CD14-positive monocyte (primary cell): ENCODE measurements at regions not wholly inside any gene's neighbourhood (a gene's known extent, or its start where the extent isn't known, plus 50 kb on each side); places are given as distances from the start of the nearest gene placed in this dataset.
"Not testable (repeated sequence)": the region's sequence is repeated elsewhere in the genome, so short reads cannot be mapped to it uniquely, and the experiment has no call there.

ENCODE experiments used
- DNase-seq, 3 donors: peaks; one replicate each; pipeline ENCODE4 v3.0.0-alpha.2; 2011 to 2022
- H2AFZ ChIP-seq: 2 replicates; pipeline ENCODE4 v1.6.0; 2012; ENCODE audit warnings: mild to moderate bottlenecking, low read depth, low read length, inconsistent platforms; ENCODE audit not compliant: insufficient read depth, poor library complexity, severe bottlenecking
- H3K27ac ChIP-seq, 2 donors: 1 replicate in 1 of 2; 2 replicates in 1 of 2; pipeline ENCODE4 v1.5.1; 2012 to 2013; ENCODE audit warnings: low read length in 2 of 2, control low read depth in 1 of 2, inconsistent platforms in 1 of 2, low read depth in 1 of 2, mild to moderate bottlenecking in 1 of 2
- H3K27me3 ChIP-seq, 2 donors: one replicate each; pipeline versions ENCODE4 v1.6.0 to v1.6.1; 2011 to 2013; ENCODE audit warnings: low read length in 2 of 2; ENCODE audit not compliant: control insufficient read depth in 2 of 2, insufficient read depth in 2 of 2
- H3K36me3 ChIP-seq, 2 donors: replicated peaks in 1 of 2; 1 replicate in 1 of 2; 2 replicates in 1 of 2; pipeline versions ENCODE4 v1.5.1 to v1.6.1; 2012 to 2013; ENCODE audit warnings: low read length in 2 of 2, control low read depth in 1 of 2, inconsistent platforms in 1 of 2, mild to moderate bottlenecking in 1 of 2; ENCODE audit not compliant: insufficient read depth in 2 of 2, control insufficient read depth in 1 of 2
- H3K4me1 ChIP-seq, 2 donors: 1 replicate in 1 of 2; 2 replicates in 1 of 2; pipeline versions ENCODE4 v1.5.1 to v1.6.1; 2012 to 2013; ENCODE audit warnings: low read length in 2 of 2, control low read depth in 1 of 2, inconsistent platforms in 1 of 2, mild to moderate bottlenecking in 1 of 2, moderate library complexity in 1 of 2; ENCODE audit not compliant: insufficient read depth in 2 of 2, control insufficient read depth in 1 of 2
- H3K4me2 ChIP-seq: replicated peaks from 2 replicates; pipeline ENCODE3; 2012; ENCODE audit warnings: low read length, moderate library complexity, mild to moderate bottlenecking; ENCODE audit not compliant: poor library complexity, severe bottlenecking; ENCODE audit errors: extremely low read depth
- H3K4me3 ChIP-seq, 3 experiments: fragments of 200-600 bp in 1 of 3; sonication (generic) in 1 of 3; replicated peaks in 1 of 3; 1 replicate in 2 of 3; 2 replicates in 1 of 3; pipeline ENCODE4 v1.5.1; 2011 to 2013; ENCODE audit warnings: low read length in 3 of 3, mild to moderate bottlenecking in 3 of 3, control low read depth in 2 of 3, low read depth in 2 of 3, inconsistent platforms in 1 of 3, moderate library complexity in 1 of 3
- H3K79me2 ChIP-seq: 2 replicates; pipeline ENCODE4 v1.6.0; 2012; ENCODE audit warnings: mild to moderate bottlenecking, control low read depth, inconsistent platforms, low read length, moderate library complexity; ENCODE audit not compliant: insufficient read depth
- H3K9ac ChIP-seq: 2 replicates; pipeline ENCODE4 v1.6.0; 2017; ENCODE audit warnings: low read length, mild to moderate bottlenecking; ENCODE audit not compliant: insufficient read depth, poor library complexity, severe bottlenecking
- H3K9me3 ChIP-seq, 2 donors: replicated peaks in 1 of 2; 1 replicate in 1 of 2; 2 replicates in 1 of 2; pipeline versions ENCODE4 v1.5.1 to v1.6.1; 2012 to 2013; ENCODE audit warnings: low read length in 2 of 2, control low read depth in 1 of 2; ENCODE audit not compliant: control insufficient read depth in 1 of 2, insufficient read depth in 1 of 2
- H4K20me1 ChIP-seq: 2 replicates; pipeline ENCODE4 v1.6.0; 2012; ENCODE audit warnings: mild to moderate bottlenecking, low read length, control low read depth, moderate library complexity; ENCODE audit not compliant: insufficient read depth
- H3K27ac Mint-ChIP-seq, 7 donors: one replicate each; pipeline ENCODE4 v1.8.0; 2020; ENCODE audit warnings: mild to moderate bottlenecking in 7 of 7, mixed read lengths in 7 of 7, moderate library complexity in 6 of 7, inconsistent platforms in 2 of 7
- H3K27me3 Mint-ChIP-seq, 3 donors: one replicate each; pipeline ENCODE4 v1.8.0; 2021 to 2022; ENCODE audit warnings: low read depth in 3 of 3, mild to moderate bottlenecking in 3 of 3, mixed read lengths in 3 of 3, moderate library complexity in 3 of 3, inconsistent platforms in 1 of 3
- H3K36me3 Mint-ChIP-seq, 2 donors: one replicate each; pipeline ENCODE4 v1.8.0; 2020; ENCODE audit warnings: mixed read lengths in 2 of 2, inconsistent platforms in 1 of 2, mild to moderate bottlenecking in 1 of 2
- H3K4me1 Mint-ChIP-seq: one replicate; pipeline ENCODE4 v1.8.0; 2020; ENCODE audit warnings: mild to moderate bottlenecking, mixed read lengths
- H3K4me3 Mint-ChIP-seq, 2 donors: one replicate each; pipeline ENCODE4 v1.8.0; 2020; ENCODE audit warnings: mild to moderate bottlenecking in 2 of 2, mixed read lengths in 2 of 2, moderate library complexity in 1 of 2
- H3K9me3 Mint-ChIP-seq, 7 donors: one replicate each; pipeline ENCODE4 v1.8.0; 2020 to 2022; ENCODE audit warnings: mixed read lengths in 7 of 7, mild to moderate bottlenecking in 6 of 7, moderate library complexity in 6 of 7, inconsistent platforms in 2 of 7
- WGBS: methylation state at CpG from one replicate; pipeline ENCODE4 v1.1.5; 2013; ENCODE audit warnings: missing lambda C conversion rate; ENCODE audit not compliant: insufficient coverage; 5-methylcytosine and 5-hydroxymethylcytosine counted together
- intact Hi-C, 2 donors: fragments of 100-400 bp; cut with micrococcal nuclease; formaldehyde crosslinking; loops; one replicate each; pipeline versions ENCODE4 v1.15.0 to v1.15.1; 2023
- TF ChIP-seq, protein P1 (sequence below): fragments of 200-600 bp; IDR thresholded peaks from one replicate; pipeline ENCODE4 v1.8.0; 2022; ENCODE audit warnings: antibody characterized with exemption, mild to moderate bottlenecking

DNA sequence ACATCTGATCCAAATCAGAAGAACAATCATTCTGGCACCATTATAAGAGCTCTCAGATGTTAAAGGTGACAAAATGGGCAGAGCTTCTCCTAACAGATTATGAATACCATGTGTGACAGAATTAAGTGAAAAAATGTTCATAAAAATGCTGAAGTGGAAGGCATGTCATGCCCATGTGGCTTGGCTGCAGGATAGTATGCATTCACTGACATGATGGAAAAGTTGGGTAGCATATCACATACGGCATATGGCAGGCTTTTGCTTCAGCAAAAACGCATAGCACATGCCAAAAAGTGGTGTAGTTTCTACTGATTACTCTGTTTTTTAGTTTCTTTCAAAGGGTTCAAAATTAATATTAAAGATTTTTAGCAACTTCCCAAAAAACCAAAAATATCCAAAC lies 731.5 kb upstream of the EPHA7 start:
- Histone ChIP-seq H3K9ac (no peak overlapping the region), H3K27ac (no peak overlapping the region), H3K4me1 (no peaks in the 10 kb centered on the region), H3K27me3 (no peaks in the 10 kb centered on the region), H3K4me2 (no peak overlapping the region), H4K20me1 (no peaks in the 10 kb centered on the region), H3K79me2 (no peaks in the 10 kb centered on the region), H2AFZ (no peak overlapping the region), H3K4me3 (no peak overlapping the region), H3K36me3 (no peaks in the 10 kb centered on the region), H3K9me3 (no peaks in the 10 kb centered on the region)
- Mint-ChIP-seq H3K36me3 (no peaks in the 10 kb centered on the region), H3K27ac (no peak overlapping the region), H3K27me3 (no peaks in the 10 kb centered on the region), H3K4me3 (no peak overlapping the region), H3K4me1 (no peaks in the 10 kb centered on the region), H3K9me3 (peaks cover 0 to 7% (median 0%) of the 10 kb centered on the region in 7 donors)
- TF ChIP-seq, protein P1, sequence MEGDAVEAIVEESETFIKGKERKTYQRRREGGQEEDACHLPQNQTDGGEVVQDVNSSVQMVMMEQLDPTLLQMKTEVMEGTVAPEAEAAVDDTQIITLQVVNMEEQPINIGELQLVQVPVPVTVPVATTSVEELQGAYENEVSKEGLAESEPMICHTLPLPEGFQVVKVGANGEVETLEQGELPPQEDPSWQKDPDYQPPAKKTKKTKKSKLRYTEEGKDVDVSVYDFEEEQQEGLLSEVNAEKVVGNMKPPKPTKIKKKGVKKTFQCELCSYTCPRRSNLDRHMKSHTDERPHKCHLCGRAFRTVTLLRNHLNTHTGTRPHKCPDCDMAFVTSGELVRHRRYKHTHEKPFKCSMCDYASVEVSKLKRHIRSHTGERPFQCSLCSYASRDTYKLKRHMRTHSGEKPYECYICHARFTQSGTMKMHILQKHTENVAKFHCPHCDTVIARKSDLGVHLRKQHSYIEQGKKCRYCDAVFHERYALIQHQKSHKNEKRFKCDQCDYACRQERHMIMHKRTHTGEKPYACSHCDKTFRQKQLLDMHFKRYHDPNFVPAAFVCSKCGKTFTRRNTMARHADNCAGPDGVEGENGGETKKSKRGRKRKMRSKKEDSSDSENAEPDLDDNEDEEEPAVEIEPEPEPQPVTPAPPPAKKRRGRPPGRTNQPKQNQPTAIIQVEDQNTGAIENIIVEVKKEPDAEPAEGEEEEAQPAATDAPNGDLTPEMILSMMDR = no peak
- DNase-seq = no peak
- intact Hi-C loops = no loop called here
- no CpG with 5 or more reads among the region's 2 CpGs for WGBS

DNA sequence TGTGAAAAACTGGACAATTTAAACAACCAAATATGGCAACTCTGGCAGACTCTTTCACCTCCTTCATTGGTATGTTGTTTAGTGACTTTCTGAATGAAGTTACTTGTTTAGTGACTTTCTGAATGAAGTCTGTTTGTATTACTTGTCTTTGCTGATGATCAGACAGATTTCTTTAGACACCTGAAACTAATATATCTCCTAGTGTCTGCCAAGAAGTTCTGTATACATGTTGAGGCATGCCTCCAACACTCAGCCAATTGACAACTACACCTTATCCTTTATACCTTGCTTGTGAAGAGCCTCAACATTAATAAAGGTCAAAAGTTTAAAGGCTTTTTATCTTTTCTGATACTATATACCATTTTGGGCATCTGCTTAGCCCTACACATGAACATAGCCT lies 725.4 kb upstream of the EPHA7 start:
- H4K20me1 ChIP-seq = no peaks in the 10 kb centered on the region
- no peaks in the 10 kb centered on the region for H3K36me3 Mint-ChIP-seq
- no peak overlapping the region for H3K27ac ChIP-seq
- no peaks in the 10 kb centered on the region for H3K79me2 ChIP-seq
- H3K27ac Mint-ChIP-seq = no peak overlapping the region
- DNase-seq = no peak
- no peaks in the 10 kb centered on the region for H3K4me1 Mint-ChIP-seq
- H3K4me3 ChIP-seq = no peak overlapping the region
- no peaks in the 10 kb centered on the region for H3K4me1 ChIP-seq
- peaks cover 0 to 3% (median 0%) of the 10 kb centered on the region in 7 donors for H3K9me3 Mint-ChIP-seq
- H3K36me3 ChIP-seq = no peaks in the 10 kb centered on the region
- no peaks in the 10 kb centered on the region for H3K9me3 ChIP-seq
- H3K27me3 Mint-ChIP-seq = no peaks in the 10 kb centered on the region
- no peak overlapping the region for H3K4me3 Mint-ChIP-seq
- no peak overlapping the region for H3K9ac ChIP-seq
- intact Hi-C loops = no loop called here
- no peak overlapping the region for H2AFZ ChIP-seq
- H3K4me2 ChIP-seq = no peak overlapping the region
- TF ChIP-seq, protein P1 = no peak
- H3K27me3 ChIP-seq = no peaks in the 10 kb centered on the region

DNA sequence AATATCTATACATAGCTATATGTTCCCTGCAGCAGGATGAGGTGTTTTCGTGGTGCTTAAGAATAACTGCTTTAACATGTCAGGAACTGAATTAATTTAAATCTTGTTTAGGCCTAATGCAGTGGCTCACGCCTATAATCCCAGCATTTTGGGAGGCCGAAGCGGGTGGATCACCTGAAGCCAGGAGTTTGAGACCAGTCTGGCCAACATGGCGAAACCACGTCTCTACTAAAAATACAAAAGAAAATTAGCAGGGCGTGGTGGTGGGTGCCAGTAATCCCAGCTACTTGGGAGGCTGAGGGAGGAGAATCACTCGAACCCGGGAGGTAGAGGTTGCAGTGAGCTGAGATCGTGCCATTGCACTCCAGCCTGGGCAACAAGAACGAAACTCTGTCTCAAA lies 717.8 kb upstream of the EPHA7 start:
- H3K4me1 ChIP-seq, H3K4me1 Mint-ChIP-seq, H3K9me3 Mint-ChIP-seq, H3K27ac Mint-ChIP-seq, H3K4me3 Mint-ChIP-seq, H3K27ac ChIP-seq, H3K4me3 ChIP-seq, intact Hi-C loops, H3K27me3 Mint-ChIP-seq, H4K20me1 ChIP-seq, H2AFZ ChIP-seq, DNase-seq, H3K36me3 ChIP-seq, H3K4me2 ChIP-seq, H3K9me3 ChIP-seq, H3K79me2 ChIP-seq, H3K9ac ChIP-seq, H3K27me3 ChIP-seq, H3K36me3 Mint-ChIP-seq: not testable (repeated sequence)
- 91% methylated on average over 4 of the region's 11 CpGs for WGBS
